PC-3 (cell line): ENCODE measurements at regions not wholly inside any gene's neighbourhood (a gene's known extent, or its start where the extent isn't known, plus 50 kb on each side); places are given as distances from the start of the nearest gene placed in this dataset.

ENCODE experiments used
- ATAC-seq: fragments of 200-7000 bp; cut with Tn5 transposase; 2 replicates; pipeline ENCODE4 v1.9.1; 2020; ENCODE audit warnings: mild to moderate bottlenecking, moderate library complexity
- BruUV-seq: library from RNA; stranded (reverse); fragments of 400-500 nt; replicated peaks from 2 replicates; lab custom pipeline; 2021; lab: Mats Ljungman, UMichigan
- CTCF ChIA-PET: fragments of 300-600 bp; sonication (Branson Sonifier 250); formaldehyde crosslinking; loops from one replicate; lab custom pipeline; 2022; ENCODE audit warnings: antibody characterized with exemption; lab: Charles Lee
- POLR2A ChIA-PET: fragments of 300-600 bp; sonication (Branson Sonifier 250); formaldehyde crosslinking; loops from one replicate; lab custom pipeline; 2022; ENCODE audit warnings: antibody characterized with exemption; ENCODE audit not compliant: unreplicated experiment; lab: Charles Lee
- DNase-seq: peaks from one replicate; pipeline ENCODE4 v3.0.0-alpha.2; 2015
- H2AFZ ChIP-seq: fragments of 300-600 bp; sonication (generic); 2 replicates; pipeline ENCODE4 v1.6.0; 2016; ENCODE audit warnings: antibody characterized with exemption, low read length
- H3F3A ChIP-seq: fragments of 300-600 bp; sonication (generic); one replicate; pipeline ENCODE4 v1.6.0; 2017; ENCODE audit warnings: antibody characterized with exemption, low read length, control low read depth, mild to moderate bottlenecking; ENCODE audit not compliant: unreplicated experiment
- H3K27ac ChIP-seq: fragments of 300-600 bp; sonication (generic); 2 replicates; pipeline ENCODE4 v1.5.1; 2016; ENCODE audit warnings: mild to moderate bottlenecking, low read length
- H3K27me3 ChIP-seq: fragments of 300-600 bp; sonication (generic); 2 replicates; pipeline ENCODE4 v1.6.1; 2016; ENCODE audit warnings: low read length, mixed read lengths
- H3K36me3 ChIP-seq: fragments of 300-600 bp; sonication (generic); 2 replicates; pipeline ENCODE4 v1.6.1; 2016; ENCODE audit warnings: low read depth, mixed run types, low read length, mixed read lengths
- H3K4me1 ChIP-seq: fragments of 300-600 bp; sonication (generic); 2 replicates; pipeline ENCODE4 v1.5.1; 2016; ENCODE audit warnings: low read length; ENCODE audit not compliant: insufficient read depth
- H3K4me2 ChIP-seq: fragments of 300-600 bp; sonication (generic); 2 replicates; pipeline ENCODE4 v1.6.0; 2016; ENCODE audit warnings: low read length
- H3K4me3 ChIP-seq: fragments of 300-600 bp; sonication (generic); 2 replicates; pipeline ENCODE4 v1.5.1; 2016; ENCODE audit warnings: mild to moderate bottlenecking, low read length, mixed read lengths
- H3K79me2 ChIP-seq: fragments of 300-600 bp; sonication (generic); 2 replicates; pipeline ENCODE4 v1.6.1; 2017; ENCODE audit warnings: low read length, mixed read lengths
- H3K9ac ChIP-seq: fragments of 300-600 bp; sonication (generic); 2 replicates; pipeline ENCODE4 v1.6.0; 2016; ENCODE audit warnings: mild to moderate bottlenecking, low read length
- H3K9me2 ChIP-seq: fragments of 300-600 bp; sonication (generic); replicated peaks from 2 replicates; pipeline ENCODE4 v1.6.1; 2016; ENCODE audit warnings: mixed run types, low read length, mixed read lengths
- H3K9me3 ChIP-seq: fragments of 300-600 bp; sonication (generic); 2 replicates; pipeline ENCODE4 v1.6.1; 2016; ENCODE audit warnings: low read length, mixed read lengths
- H4K20me1 ChIP-seq: fragments of 300-600 bp; sonication (generic); 2 replicates; pipeline ENCODE4 v1.6.1; 2016; ENCODE audit warnings: low read length, mixed read lengths
- CTCF ChIP-seq: fragments of 300-600 bp; sonication (generic); conservative IDR thresholded peaks from 2 replicates; pipeline ENCODE4 v1.5.1; 2017; ENCODE audit warnings: antibody characterized with exemption, low read depth, mild to moderate bottlenecking, low read length
- EZH2 ChIP-seq: fragments of 300-600 bp; sonication (generic); IDR thresholded peaks from one replicate; pipeline ENCODE4 v1.6.1; 2017; ENCODE audit warnings: antibody characterized with exemption, mild to moderate bottlenecking, low read length; ENCODE audit not compliant: unreplicated experiment
- EZH2phosphoT487 ChIP-seq: fragments of 300-600 bp; sonication (generic); IDR thresholded peaks from 2 replicates; pipeline ENCODE4 v1.6.1; 2018; ENCODE audit warnings: mild to moderate bottlenecking, antibody characterized with exemption, low read length, borderline replicate concordance
- intact Hi-C: fragments of 100-400 bp; cut with micrococcal nuclease; formaldehyde crosslinking; loops from 2 replicates; pipeline ENCODE4 v1.9.0; 2023

DNA sequence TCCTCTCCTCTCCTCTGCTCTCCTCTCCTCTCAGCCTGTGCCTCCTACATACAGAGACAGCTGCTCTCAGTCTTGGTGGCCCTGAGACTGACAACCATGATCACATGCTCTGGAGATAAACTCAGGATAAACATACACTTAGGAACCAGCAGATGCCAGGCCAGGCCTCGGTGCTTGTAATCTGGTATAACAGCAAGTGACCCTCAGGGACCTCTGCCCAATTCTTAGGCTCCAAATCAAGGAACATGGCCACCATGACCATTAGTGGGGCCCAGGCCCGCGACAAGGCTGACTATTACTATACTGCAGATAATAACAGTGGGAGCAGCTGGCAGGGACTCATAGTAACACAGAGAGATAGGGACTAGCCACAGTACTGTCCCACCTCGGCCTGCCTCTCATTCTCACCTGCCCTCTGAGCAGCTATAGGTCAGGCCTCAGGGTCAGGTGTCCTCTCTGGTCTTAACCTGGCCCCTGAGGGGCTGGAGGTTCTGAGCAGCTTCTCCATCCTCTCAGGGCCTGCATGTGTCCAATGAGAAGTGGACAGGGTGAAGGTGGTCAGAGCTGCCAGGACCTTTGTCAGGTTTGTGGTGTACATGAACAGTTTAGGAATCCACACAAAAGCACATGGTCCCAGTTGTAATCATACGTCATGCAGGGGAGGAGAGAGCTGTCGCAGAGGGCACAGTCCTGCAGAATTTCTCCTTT, 106.1 kb downstream of the GGTLC2 start:
- no peak for TF ChIP-seq EZH2
- no peak for TF ChIP-seq CTCF
- TF ChIP-seq EZH2phosphoT487 = no peak
- H3K9me2 ChIP-seq = no peaks in the 10 kb centered on the region

DNA sequence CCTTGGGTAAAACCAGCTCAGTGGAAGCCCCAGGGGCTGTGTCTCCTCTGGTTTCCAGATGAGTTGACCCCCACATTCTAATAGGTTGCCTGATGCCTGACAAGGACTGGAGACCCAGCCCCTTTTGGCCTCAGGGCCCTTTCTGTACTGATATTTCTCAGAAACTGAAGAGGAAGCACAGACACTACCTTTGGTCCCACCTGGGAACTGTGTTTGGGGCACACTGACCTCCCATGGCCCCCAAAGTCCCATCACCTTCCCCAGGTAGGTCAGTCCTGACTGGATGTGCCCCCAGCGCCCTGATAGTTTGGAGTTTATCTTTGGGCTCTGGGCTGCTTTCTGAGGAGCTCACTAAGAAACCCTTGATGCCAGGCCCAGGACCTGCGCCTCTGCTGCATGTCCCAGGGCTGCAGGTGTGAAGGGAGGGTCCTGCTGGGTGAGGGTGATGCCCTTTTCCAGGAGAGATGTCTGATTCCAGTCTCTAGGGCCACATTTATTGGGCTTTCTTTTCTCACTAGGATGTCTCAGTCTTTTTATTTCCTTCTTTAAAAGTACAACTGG, 106.7 kb downstream of the GGTLC2 start:
- Histone ChIP-seq H3K9ac (no peak overlapping the region), H3K4me3 (no peak overlapping the region), H3K9me3 (no peaks in the 10 kb centered on the region), H3F3A (no peaks in the 10 kb centered on the region), H3K4me2 (no peak overlapping the region), H2AFZ (no peak overlapping the region), H4K20me1 (no peaks in the 10 kb centered on the region), H3K27me3 (no peaks in the 10 kb centered on the region), H3K36me3 (no peaks in the 10 kb centered on the region), H3K27ac (no peak overlapping the region), H3K79me2 (no peaks in the 10 kb centered on the region), H3K4me1 (no peaks in the 10 kb centered on the region), H3K9me2 (no peaks in the 10 kb centered on the region)
- POLR2A ChIA-PET = no interaction called here
- BruUV-seq = no TSS peak
- intact Hi-C loops = no loop called here
- DNase-seq = no peak
- ATAC-seq = no peak
- TF ChIP-seq CTCF = no peak
- TF ChIP-seq EZH2phosphoT487 = no peak
- TF ChIP-seq EZH2 = no peak
- CTCF ChIA-PET = no interaction called here

More for the DNA sequence above, 106.1 kb downstream of the GGTLC2 start:
- H3K27ac ChIP-seq = no peak overlapping the region
- no peaks in the 10 kb centered on the region for H4K20me1 ChIP-seq
- ChIA-PET POLR2A (no interaction called here), CTCF (interaction anchor here (0.5 kb wide), 1 partner anchor 10 kb away, joined by 5 read pairs; no protein-coding TSS in a partner anchor)
- H3K9me3 ChIP-seq = no peaks in the 10 kb centered on the region
- H3K79me2 ChIP-seq = no peaks in the 10 kb centered on the region
- no peaks in the 10 kb centered on the region for H3K4me1 ChIP-seq
- H3K27me3 ChIP-seq = no peaks in the 10 kb centered on the region
- no peak overlapping the region for H2AFZ ChIP-seq
- BruUV-seq = no TSS peak
- no peaks in the 10 kb centered on the region for H3F3A ChIP-seq
- no peak overlapping the region for H3K9ac ChIP-seq
- H3K4me3 ChIP-seq = no peak overlapping the region
- no peak for DNase-seq
- ATAC-seq = no peak
- no peak overlapping the region for H3K4me2 ChIP-seq
- intact Hi-C loops = no loop called here
- H3K36me3 ChIP-seq = no peaks in the 10 kb centered on the region

- H3K4me3 ChIP-seq = no peak overlapping the region
- no peaks in the 10 kb centered on the region for H3K27me3 ChIP-seq
- no TSS peak for BruUV-seq
- no peak overlapping the region for H3K27ac ChIP-seq
- TF ChIP-seq EZH2phosphoT487 (no peak), CTCF (no peak), EZH2 (no peak)
- CTCF ChIA-PET = no interaction called here
- H2AFZ ChIP-seq = no peak overlapping the region
- no peak overlapping the region for H3K9ac ChIP-seq
- H3K9me2 ChIP-seq = no peaks in the 10 kb centered on the region
- H3K9me3 ChIP-seq = no peaks in the 10 kb centered on the region
- no peaks in the 10 kb centered on the region for H3K79me2 ChIP-seq
- H3K4me1 ChIP-seq = no peaks in the 10 kb centered on the region
- H3F3A ChIP-seq = no peaks in the 10 kb centered on the region
- no peaks in the 10 kb centered on the region for H3K36me3 ChIP-seq
- ATAC-seq (no peak), DNase-seq (no peak)
- POLR2A ChIA-PET = no interaction called here
- H3K4me2 ChIP-seq = no peak overlapping the region
- intact Hi-C loops = no loop called here
- H4K20me1 ChIP-seq = no peaks in the 10 kb centered on the region
Measured at GRCh38 chr22:22752199-22752555, 107.8 kb downstream of the GGTLC2 start.
